ENCODE measurements at regions not wholly inside any gene's neighbourhood (a gene's known extent, or its start where the extent isn't known, plus 50 kb on each side); places are given as distances from the start of the nearest gene placed in this dataset.

DNA sequence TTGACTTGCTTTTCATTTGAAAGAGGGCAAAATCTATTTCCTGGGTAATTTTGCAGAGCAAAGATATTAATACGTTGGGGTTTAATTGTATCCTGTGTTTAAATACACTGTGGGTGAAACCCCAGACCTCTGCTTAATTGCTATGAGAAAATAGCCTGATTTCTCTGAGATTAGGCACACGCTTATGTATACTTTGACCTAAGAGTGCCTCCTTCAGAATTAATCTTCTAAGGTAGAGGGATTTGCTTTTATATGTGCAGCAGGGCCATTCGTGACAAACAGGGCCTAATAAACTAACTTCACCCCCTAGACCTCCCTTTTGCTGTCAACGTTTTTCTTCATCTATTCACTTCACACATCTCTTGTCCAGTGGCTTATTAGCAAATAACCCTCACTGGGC is 216.9 kb upstream of the ADGRL2 start:
- H3K36me3 ChIP-seq (ENCODE audit: control insufficient read depth in 2 of 3, insufficient read depth in 3 of 3, low read length in 3 of 3) = no peaks in the 10 kb centered on the region
- H3K4me1 ChIP-seq (ENCODE audit: control insufficient read depth in 2 of 3, insufficient read depth in 2 of 3, low read depth in 1 of 3, low read length in 3 of 3) = peaks cover 0 to 3% (median 0%) of the 10 kb centered on the region in 3 donors
- DNase-seq (peak in 2 of 5 donors; percentile 50 to 55), FAIRE-seq (no peak)
- H3K27ac ChIP-seq (ENCODE audit: low read depth in 2 of 2, low read length in 2 of 2) = no peak overlapping the region
- TF ChIP-seq, protein P1, sequence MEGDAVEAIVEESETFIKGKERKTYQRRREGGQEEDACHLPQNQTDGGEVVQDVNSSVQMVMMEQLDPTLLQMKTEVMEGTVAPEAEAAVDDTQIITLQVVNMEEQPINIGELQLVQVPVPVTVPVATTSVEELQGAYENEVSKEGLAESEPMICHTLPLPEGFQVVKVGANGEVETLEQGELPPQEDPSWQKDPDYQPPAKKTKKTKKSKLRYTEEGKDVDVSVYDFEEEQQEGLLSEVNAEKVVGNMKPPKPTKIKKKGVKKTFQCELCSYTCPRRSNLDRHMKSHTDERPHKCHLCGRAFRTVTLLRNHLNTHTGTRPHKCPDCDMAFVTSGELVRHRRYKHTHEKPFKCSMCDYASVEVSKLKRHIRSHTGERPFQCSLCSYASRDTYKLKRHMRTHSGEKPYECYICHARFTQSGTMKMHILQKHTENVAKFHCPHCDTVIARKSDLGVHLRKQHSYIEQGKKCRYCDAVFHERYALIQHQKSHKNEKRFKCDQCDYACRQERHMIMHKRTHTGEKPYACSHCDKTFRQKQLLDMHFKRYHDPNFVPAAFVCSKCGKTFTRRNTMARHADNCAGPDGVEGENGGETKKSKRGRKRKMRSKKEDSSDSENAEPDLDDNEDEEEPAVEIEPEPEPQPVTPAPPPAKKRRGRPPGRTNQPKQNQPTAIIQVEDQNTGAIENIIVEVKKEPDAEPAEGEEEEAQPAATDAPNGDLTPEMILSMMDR (IDR thresholded peaks at IDR 0.05; ENCODE audit: borderline replicate concordance, extremely low read depth, insufficient read depth) = no peak
- no peak overlapping the region for H3K9ac ChIP-seq (ENCODE audit: low read length in 3 of 3)
- no peaks in the 10 kb centered on the region for H3K27me3 ChIP-seq (ENCODE audit: control insufficient read depth, insufficient read depth, low read length)
- intact Hi-C loops (cut with DNase I) = no loop called here
- no peaks in the 10 kb centered on the region for H3K9me3 ChIP-seq (ENCODE audit: control insufficient read depth in 2 of 3, insufficient read depth in 1 of 3, low read length in 3 of 3)
- no peak overlapping the region for H3K4me3 ChIP-seq (ENCODE audit: low read length in 3 of 3)

DNA sequence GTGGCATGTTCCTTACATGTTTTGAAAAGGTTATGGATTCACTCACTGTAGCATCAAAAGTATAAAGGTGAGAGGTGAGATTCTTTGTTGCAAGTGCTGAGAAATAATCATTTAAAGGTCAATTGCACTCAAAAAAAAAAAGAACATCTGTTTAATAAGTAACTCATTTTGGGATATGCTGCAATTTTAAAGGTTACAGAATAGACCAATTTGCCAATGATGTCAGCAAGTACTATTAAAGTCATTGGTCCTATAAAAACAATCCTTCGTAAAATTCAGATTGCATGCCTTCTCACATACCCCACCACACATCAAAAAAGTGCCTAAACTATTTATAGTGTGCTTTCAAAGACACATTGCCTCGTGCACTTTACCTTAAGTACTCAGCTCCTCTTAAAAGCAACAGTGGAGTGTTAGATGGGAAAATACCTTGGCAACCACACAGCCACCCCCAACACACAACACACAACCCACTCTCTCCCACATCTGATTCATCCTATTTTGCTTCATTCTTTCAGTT is 218.2 kb upstream of the ADGRL2 start:
- Histone ChIP-seq H3K36me3 (ENCODE audit: control insufficient read depth in 2 of 3, insufficient read depth in 3 of 3, low read length in 3 of 3) (no peaks in the 10 kb centered on the region), H3K9me3 (ENCODE audit: control insufficient read depth in 2 of 3, insufficient read depth in 1 of 3, low read length in 3 of 3) (no peaks in the 10 kb centered on the region), H3K27me3 (ENCODE audit: control insufficient read depth, insufficient read depth, low read length) (no peaks in the 10 kb centered on the region), H3K4me1 (ENCODE audit: control insufficient read depth in 2 of 3, insufficient read depth in 2 of 3, low read depth in 1 of 3, low read length in 3 of 3) (peaks cover 0 to 3% (median 0%) of the 10 kb centered on the region in 3 donors), H3K9ac (ENCODE audit: low read length in 3 of 3) (no peak overlapping the region), H3K4me3 (ENCODE audit: low read length in 3 of 3) (no peak overlapping the region), H3K27ac (ENCODE audit: low read depth in 2 of 2, low read length in 2 of 2) (no peak overlapping the region)
- FAIRE-seq (no peak), DNase-seq (peak in 3 of 5 donors; percentile 11 to 69 (median 40))
- intact Hi-C loops (cut with DNase I) = no loop called here
- TF ChIP-seq, protein P1 (IDR thresholded peaks at IDR 0.05; ENCODE audit: borderline replicate concordance, extremely low read depth, insufficient read depth) = no peak

DNA sequence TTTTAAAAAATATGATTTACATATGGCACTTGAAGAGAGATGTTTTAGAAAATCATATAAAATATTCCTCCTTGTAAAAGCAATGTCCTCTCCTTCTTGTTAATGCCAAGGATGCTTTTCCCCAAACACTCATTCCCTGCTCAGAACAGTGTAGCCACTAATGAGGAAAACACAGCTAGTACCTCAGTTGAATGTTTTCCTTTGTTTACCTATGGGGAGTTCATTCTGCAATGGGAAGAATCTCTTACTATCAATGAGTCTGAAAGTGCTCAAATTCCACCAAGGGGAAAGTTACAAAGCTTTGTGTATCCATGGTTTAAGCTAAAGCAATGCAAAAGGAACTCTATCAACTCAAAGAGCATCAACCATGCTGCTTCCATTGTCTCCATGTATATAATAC is 221.9 kb upstream of the ADGRL2 start:
- no peak for DNase-seq
- FAIRE-seq = no peak
- no peaks in the 10 kb centered on the region for H3K27me3 ChIP-seq (ENCODE audit: control insufficient read depth, insufficient read depth, low read length)
- H3K4me1 ChIP-seq (ENCODE audit: control insufficient read depth in 2 of 3, insufficient read depth in 2 of 3, low read depth in 1 of 3, low read length in 3 of 3) = peaks cover 0 to 3% (median 0%) of the 10 kb centered on the region in 3 donors
- no peak overlapping the region for H3K4me3 ChIP-seq (ENCODE audit: low read length in 3 of 3)
- intact Hi-C loops (cut with DNase I) = no loop called here
- TF ChIP-seq, protein P1 (IDR thresholded peaks at IDR 0.05; ENCODE audit: borderline replicate concordance, extremely low read depth, insufficient read depth) = no peak
- H3K36me3 ChIP-seq (ENCODE audit: control insufficient read depth in 2 of 3, insufficient read depth in 3 of 3, low read length in 3 of 3) = no peaks in the 10 kb centered on the region
- no peaks in the 10 kb centered on the region for H3K9me3 ChIP-seq (ENCODE audit: control insufficient read depth in 2 of 3, insufficient read depth in 1 of 3, low read length in 3 of 3)
- no peak overlapping the region for H3K9ac ChIP-seq (ENCODE audit: low read length in 3 of 3)
- no peak overlapping the region for H3K27ac ChIP-seq (ENCODE audit: low read depth in 2 of 2, low read length in 2 of 2)

All from kidney (tissue), 13 donors.